H1 (cell line): ENCODE measurements at regions not wholly inside any gene's neighbourhood (a gene's known extent, or its start where the extent isn't known, plus 50 kb on each side); places are given as distances from the start of the nearest gene placed in this dataset.

Experiments
- CTCF ChIA-PET: fragments of 300-600 bp; sonication (Branson Sonifier 250); formaldehyde crosslinking; loops from one replicate; lab custom pipeline; 2021; ENCODE audit not compliant: partially characterized antibody; lab: Charles Lee
- POLR2A ChIA-PET: fragments of 300-600 bp; sonication (Branson Sonifier 250); formaldehyde crosslinking; loops from one replicate; lab custom pipeline; 2021; ENCODE audit warnings: inconsistent platforms; ENCODE audit not compliant: partially characterized antibody; lab: Charles Lee
- DNase-seq, 2 experiments: peaks; one replicate each; pipeline versions ENCODE4 v3.0.0 to v3.0.0-alpha.2; 2010 to 2022; ENCODE audit warnings: low spot score in 2 of 2, low read depth in 1 of 2, mixed read lengths in 1 of 2
- FAIRE-seq: peaks from 2 replicates; lab custom pipeline; 2011; peaks lifted over from hg19 to GRCh38; lab: Jason Lieb, UNC
- H2AFZ ChIP-seq: 2 replicates; pipeline ENCODE4 v1.8.1; 2012; ENCODE audit warnings: low read length, inconsistent platforms
- H2AK5ac ChIP-seq: 2 replicates; pipeline ENCODE4 v1.6.1; 2013; ENCODE audit warnings: low read depth, low read length
- H2BK120ac ChIP-seq: replicated peaks from 2 replicates; pipeline ENCODE3; 2013; ENCODE audit warnings: low read depth, low read length, inconsistent platforms
- H2BK12ac ChIP-seq: 2 replicates; pipeline ENCODE4 v1.6.1; 2013; ENCODE audit warnings: low read depth, low read length
- H2BK15ac ChIP-seq: 2 replicates; pipeline ENCODE4 v1.6.1; 2013; ENCODE audit warnings: low read length
- H2BK20ac ChIP-seq: 2 replicates; pipeline ENCODE4 v1.6.1; 2013; ENCODE audit warnings: low read length
- H2BK5ac ChIP-seq: 2 replicates; pipeline ENCODE4 v1.6.1; 2013; ENCODE audit warnings: low read depth, low read length
- H3K14ac ChIP-seq: 2 replicates; pipeline ENCODE4 v1.6.1; 2013; ENCODE audit warnings: inconsistent platforms; ENCODE audit not compliant: insufficient read length
- H3K18ac ChIP-seq: 2 replicates; pipeline ENCODE4 v1.6.1; 2013; ENCODE audit warnings: low read length; ENCODE audit errors: extremely low read depth
- H3K23ac ChIP-seq: 2 replicates; pipeline ENCODE4 v1.6.1; 2013; ENCODE audit warnings: inconsistent platforms; ENCODE audit not compliant: insufficient read length
- H3K23me2 ChIP-seq: 2 replicates; pipeline ENCODE4 v1.6.1; 2013; ENCODE audit warnings: low read depth, low read length
- H3K27ac ChIP-seq: 2 replicates; pipeline ENCODE4 v1.6.1; 2011; ENCODE audit warnings: low read depth, low read length, inconsistent platforms
- H3K27me3 ChIP-seq, 4 experiments: replicated peaks in 1 of 4; 1 replicate in 1 of 4; 2 replicates in 3 of 4; pipeline versions ENCODE4 v1.6.1 to v1.8.1; 2011 to 2013; ENCODE audit warnings: low read length in 3 of 4, mild to moderate bottlenecking in 3 of 4, inconsistent platforms in 2 of 4, mixed read lengths in 2 of 4, moderate library complexity in 1 of 4; ENCODE audit not compliant: control insufficient read depth in 3 of 4, insufficient read depth in 3 of 4; ENCODE audit errors: extremely low read depth in 1 of 4
- H3K36me3 ChIP-seq, 4 experiments: 2 replicates each; pipeline versions ENCODE4 v1.6.1 to v1.8.1; 2011 to 2013; ENCODE audit warnings: mild to moderate bottlenecking in 4 of 4, low read length in 3 of 4, moderate library complexity in 2 of 4, control low read depth in 1 of 4, inconsistent platforms in 1 of 4; ENCODE audit not compliant: insufficient read depth in 4 of 4, control insufficient read depth in 2 of 4
- H3K4ac ChIP-seq: replicated peaks from 2 replicates; pipeline ENCODE3; 2013; ENCODE audit warnings: low read length, low read depth, mixed read lengths, inconsistent platforms; ENCODE audit not compliant: insufficient read length
- H3K4me1 ChIP-seq, 4 experiments: replicated peaks in 1 of 4; 1 replicate in 1 of 4; 2 replicates in 3 of 4; pipeline versions ENCODE4 v1.6.1 to v1.8.1; 2011 to 2013; ENCODE audit warnings: low read length in 3 of 4, inconsistent platforms in 2 of 4, mixed read lengths in 1 of 4; ENCODE audit not compliant: insufficient read depth in 4 of 4, control insufficient read depth in 3 of 4
- H3K4me2 ChIP-seq, 2 experiments: 2 replicates each; pipeline versions ENCODE4 v1.6.1 to v1.8.1; 2011 to 2013; ENCODE audit warnings: low read depth in 2 of 2, low read length in 2 of 2, control low read depth in 1 of 2, inconsistent platforms in 1 of 2, mild to moderate bottlenecking in 1 of 2; ENCODE audit not compliant: insufficient read depth in 1 of 2
- H3K4me3 ChIP-seq, 4 experiments: fragments of 200-600, 300-600 bp in 1 of 4; sonication (generic), shearing (Covaris generic), sonication (Bioruptor Twin) in 1 of 4; 2 replicates each; pipeline versions ENCODE4 v1.5.1 to v1.8.1; 2011 to 2016; ENCODE audit warnings: low read length in 4 of 4, low read depth in 3 of 4, control low read depth in 2 of 4, inconsistent platforms in 2 of 4, mild to moderate bottlenecking in 2 of 4, mixed read lengths in 1 of 4, moderate library complexity in 1 of 4; ENCODE audit not compliant: insufficient read depth in 2 of 4; ENCODE audit errors: extremely low read depth in 1 of 4
- H3K56ac ChIP-seq: replicated peaks from 2 replicates; pipeline ENCODE3; 2013; ENCODE audit warnings: low read depth, mild to moderate bottlenecking, mixed read lengths, low read length, inconsistent platforms; ENCODE audit not compliant: insufficient read length
- H3K79me1 ChIP-seq: 2 replicates; pipeline ENCODE4 v1.6.1; 2013; ENCODE audit warnings: low read depth, low read length, control low read depth
- H3K79me2 ChIP-seq, 2 experiments: 2 replicates each; pipeline versions ENCODE4 v1.6.1 to v1.8.1; 2012 to 2013; ENCODE audit warnings: low read length in 2 of 2, mild to moderate bottlenecking in 2 of 2, inconsistent platforms in 1 of 2; ENCODE audit not compliant: insufficient read depth in 2 of 2, control insufficient read depth in 1 of 2
- H3K9ac ChIP-seq, 4 experiments: replicated peaks in 1 of 4; 1 replicate in 1 of 4; 2 replicates in 3 of 4; pipeline versions ENCODE4 v1.6.1 to v1.8.1; 2011 to 2013; ENCODE audit warnings: low read depth in 3 of 4, low read length in 3 of 4, control low read depth in 2 of 4, mild to moderate bottlenecking in 2 of 4, moderate library complexity in 2 of 4, inconsistent platforms in 1 of 4; ENCODE audit errors: extremely low read depth in 1 of 4
- H3K9me3 ChIP-seq, 2 experiments: 2 replicates each; pipeline versions ENCODE4 v1.6.1 to v1.8.1; 2012 to 2013; ENCODE audit warnings: mild to moderate bottlenecking in 2 of 2, moderate library complexity in 2 of 2, control low read depth in 1 of 2, inconsistent platforms in 1 of 2, low read depth in 1 of 2, low read length in 1 of 2, mixed read lengths in 1 of 2; ENCODE audit not compliant: insufficient read depth in 2 of 2
- H4K20me1 ChIP-seq, 2 experiments: replicated peaks in 1 of 2; 2 replicates each; pipeline versions ENCODE3 to v1.8.1; 2011 to 2013; ENCODE audit warnings: inconsistent platforms in 2 of 2, low read length in 2 of 2, mild to moderate bottlenecking in 1 of 2; ENCODE audit not compliant: insufficient read depth in 2 of 2, control insufficient read depth in 1 of 2
- H4K5ac ChIP-seq: 2 replicates; pipeline ENCODE4 v1.6.1; 2013; ENCODE audit warnings: low read length, low read depth, mixed read lengths, inconsistent platforms; ENCODE audit not compliant: insufficient read length
- H4K8ac ChIP-seq: 2 replicates; pipeline ENCODE4 v1.8.0; 2013; ENCODE audit warnings: mild to moderate bottlenecking, moderate library complexity, low read length, inconsistent platforms; ENCODE audit not compliant: insufficient read depth; ENCODE audit errors: extremely low read depth
- H4K91ac ChIP-seq: replicated peaks from 2 replicates; pipeline ENCODE3; 2013; ENCODE audit warnings: low read length, mixed read lengths, inconsistent platforms; ENCODE audit not compliant: insufficient read length
- SP1 ChIP-seq: IDR thresholded peaks from 2 replicates; pipeline ENCODE4 v1.6.1; 2011; ENCODE audit warnings: low read depth, low read length
- WGBS, 2 experiments: shearing (Covaris generic) in 1 of 2; methylation state at CpG; one replicate each; pipeline versions ENCODE4 v1.1.6 to v1.1.7; 2013 to 2015; ENCODE audit warnings: low lambda C conversion rate in 2 of 2, mixed read lengths in 2 of 2, inconsistent platforms in 1 of 2, low coverage in 1 of 2, missing lambda C conversion rate in 1 of 2; ENCODE audit not compliant: insufficient replicate concordance in 2 of 2, insufficient coverage in 1 of 2, insufficient read length in 1 of 2; ENCODE audit errors: extremely low coverage in 1 of 2, missing lambda C conversion rate in 1 of 2; 5-methylcytosine and 5-hydroxymethylcytosine counted together

GRCh38 chr4:127558088-127558487 lies 74.7 kb upstream of the INTU start:
- Histone ChIP-seq H2BK12ac (no peak overlapping the region), H4K20me1 (no peaks in the 10 kb centered on the region), H2BK20ac (no peak overlapping the region), H3K9me3 (peaks cover 2 to 3% of the 10 kb centered on the region in 2 experiments; a peak in 1 of 4 replicates), H3K23me2 (no peaks in the 10 kb centered on the region), H3K4me3 (no peak overlapping the region), H2BK120ac (no peak overlapping the region), H2BK5ac (no peak overlapping the region), H2AFZ (no peak overlapping the region), H4K8ac (no peak overlapping the region), H2AK5ac (no peak overlapping the region), H3K14ac (no peak overlapping the region), H3K27ac (no peak overlapping the region), H3K18ac (no peak overlapping the region), H3K27me3 (no peaks in the 10 kb centered on the region), H2BK15ac (no peak overlapping the region), H3K9ac (no peak overlapping the region), H4K5ac (no peak overlapping the region), H4K91ac (no peak overlapping the region), H3K4me2 (no peak overlapping the region), H3K36me3 (no peaks in the 10 kb centered on the region), H3K4ac (peak overlapping the region; percentile 78), H3K4me1 (no peaks in the 10 kb centered on the region), H3K56ac (no peak overlapping the region), H3K79me1 (no peaks in the 10 kb centered on the region), H3K23ac (no peak overlapping the region), H3K79me2 (no peaks in the 10 kb centered on the region)
- DNase-seq, result no peak
- no peak for FAIRE-seq
- WGBS, 2 experiments, result 92% methylated on average over 4 of the region's 4 CpGs; no CpG with 5 or more reads in 1 of the 2 experiments
- TF ChIP-seq SP1, result no peak
- POLR2A ChIA-PET, result no interaction called here
- CTCF ChIA-PET, result interaction anchor here (1.6 kb wide), 1 partner anchor 8 kb away, joined by 4 read pairs; no protein-coding TSS in a partner anchor
